Right atrium auricular region (tissue), 2 donors: ENCODE measurements at regions not wholly inside any gene's neighbourhood (a gene's known extent, or its start where the extent isn't known, plus 50 kb on each side); places are given as distances from the start of the nearest gene placed in this dataset.

ENCODE experiments used
- DNase-seq: peaks from one replicate; pipeline ENCODE4 v3.0.0-alpha.2; 2019; ENCODE audit warnings: low spot score
- H3K27ac ChIP-seq, 2 donors: fragments of 200-600 bp; sonication (generic); 1 replicate in 1 of 2; 2 replicates in 1 of 2; pipeline ENCODE4 v1.5.1; 2016 to 2019
- H3K27me3 ChIP-seq, 2 donors: fragments of 200-600 bp; sonication (generic); one replicate each; pipeline versions ENCODE4 v1.5.1 to v1.6.0; 2017 to 2019
- H3K36me3 ChIP-seq: fragments of 200-600 bp; sonication (generic); one replicate; pipeline ENCODE4 v1.5.1; 2016
- H3K4me1 ChIP-seq, 2 donors: fragments of 200-600 bp; sonication (generic); one replicate each; pipeline versions ENCODE4 v1.5.1 to v1.6.0; 2017 to 2019
- H3K4me3 ChIP-seq, 2 donors: fragments of 200-600 bp; sonication (generic); 1 replicate in 1 of 2; 2 replicates in 1 of 2; pipeline ENCODE4 v1.5.1; 2017 to 2019; ENCODE audit warnings: mild to moderate bottlenecking in 1 of 2, moderate library complexity in 1 of 2
- H3K9me3 ChIP-seq, 2 donors: fragments of 200-600 bp; sonication (generic); one replicate each; pipeline ENCODE4 v1.5.1; 2019
- CTCF ChIP-seq, 2 donors: fragments of 200-600 bp; sonication (generic); IDR thresholded peaks; one replicate each; pipeline ENCODE4 v1.5.1; 2019; ENCODE audit warnings: antibody characterized with exemption in 2 of 2

- H3K4me3 ChIP-seq, result no peak overlapping the region
- TF ChIP-seq CTCF (IDR thresholded peaks at IDR 0.05), result no peak
- H3K36me3 ChIP-seq, result no peaks in the 10 kb centered on the region
- peaks cover 0 to 11% of the 10 kb centered on the region in 2 donors for H3K4me1 ChIP-seq
- no peaks in the 10 kb centered on the region for H3K27me3 ChIP-seq
- no peak overlapping the region for H3K27ac ChIP-seq
- no peak for DNase-seq
- H3K9me3 ChIP-seq, result no peaks in the 10 kb centered on the region
These were observed 321.5 kb upstream of the ZNF32 start for GRCh38 chr10:43970018-43970698.

- no peak for TF ChIP-seq CTCF (IDR thresholded peaks at IDR 0.05)
These were observed 320.8 kb upstream of the ZNF32 start for GRCh38 chr10:43969506-43969905.

GRCh38 chr10:43968961-43969360 is 320.3 kb upstream of the ZNF32 start:
- no peak overlapping the region for H3K4me3 ChIP-seq
- H3K27ac ChIP-seq, result no peak overlapping the region
- DNase-seq, result no peak
- no peaks in the 10 kb centered on the region for H3K36me3 ChIP-seq
- no peaks in the 10 kb centered on the region for H3K9me3 ChIP-seq
- H3K4me1 ChIP-seq, result peaks cover 0 to 20% of the 10 kb centered on the region in 2 donors
- no peak for TF ChIP-seq CTCF (IDR thresholded peaks at IDR 0.05)
- H3K27me3 ChIP-seq, result no peaks in the 10 kb centered on the region

More at GRCh38 chr10:43969506-43969905, 320.8 kb upstream of the ZNF32 start:
- Histone ChIP-seq H3K4me3 (no peak overlapping the region), H3K27ac (no peak overlapping the region), H3K4me1 (peaks cover 0 to 14% of the 10 kb centered on the region in 2 donors), H3K9me3 (no peaks in the 10 kb centered on the region), H3K36me3 (no peaks in the 10 kb centered on the region), H3K27me3 (no peaks in the 10 kb centered on the region)
- DNase-seq, result no peak

GRCh38 chr10:43968076-43968475 is 319.4 kb upstream of the ZNF32 start:
- Histone ChIP-seq H3K4me3 (no peak overlapping the region), H3K9me3 (no peaks in the 10 kb centered on the region), H3K27ac (no peak overlapping the region), H3K27me3 (no peaks in the 10 kb centered on the region), H3K36me3 (no peaks in the 10 kb centered on the region), H3K4me1 (peaks cover 0 to 24% of the 10 kb centered on the region in 2 donors)
- no peak for TF ChIP-seq CTCF (IDR thresholded peaks at IDR 0.05)
- no peak for DNase-seq

GRCh38 chr10:43966571-43966965 is 317.9 kb upstream of the ZNF32 start:
- Histone ChIP-seq H3K4me1 (peaks cover 0 to 36% of the 10 kb centered on the region in 2 donors), H3K4me3 (no peak overlapping the region), H3K27me3 (no peaks in the 10 kb centered on the region), H3K9me3 (no peaks in the 10 kb centered on the region), H3K27ac (no peak overlapping the region), H3K36me3 (no peaks in the 10 kb centered on the region)
- DNase-seq, result no peak
- TF ChIP-seq CTCF (IDR thresholded peaks at IDR 0.05), result no peak
